H9 (cell line): ENCODE measurements at regions not wholly inside any gene's neighbourhood (a gene's known extent, or its start where the extent isn't known, plus 50 kb on each side); places are given as distances from the start of the nearest gene placed in this dataset.

ENCODE experiments used
- DNase-seq: peaks from one replicate; pipeline ENCODE4 v3.0.0-alpha.2; 2017
- H2AFZ ChIP-seq: one replicate; pipeline ENCODE4 v1.6.1; 2013; ENCODE audit warnings: mild to moderate bottlenecking, low read length, control low read depth, moderate library complexity
- H2AK5ac ChIP-seq: 2 replicates; pipeline ENCODE4 v1.6.1; 2013; ENCODE audit warnings: low read length, control low read depth, mixed read lengths; ENCODE audit not compliant: insufficient read length
- H2BK120ac ChIP-seq: one replicate; pipeline ENCODE4 v1.6.1; 2013; ENCODE audit warnings: low read depth, mild to moderate bottlenecking, low read length, control low read depth, inconsistent platforms; ENCODE audit not compliant: poor library complexity, severe bottlenecking
- H2BK12ac ChIP-seq: 2 replicates; pipeline ENCODE4 v1.6.1; 2013; ENCODE audit warnings: low read length, control low read depth, mixed read lengths, low read depth; ENCODE audit not compliant: insufficient read length
- H2BK15ac ChIP-seq: 2 replicates; pipeline ENCODE4 v1.6.1; 2013; ENCODE audit warnings: low read depth, low read length, control low read depth
- H2BK20ac ChIP-seq: one replicate; pipeline ENCODE4 v1.6.1; 2013; ENCODE audit warnings: low read depth, mild to moderate bottlenecking, low read length, control low read depth, inconsistent platforms; ENCODE audit not compliant: poor library complexity, severe bottlenecking
- H2BK5ac ChIP-seq: 2 replicates; pipeline ENCODE4 v1.6.1; 2013; ENCODE audit warnings: low read length, control low read depth, mixed read lengths; ENCODE audit not compliant: insufficient read length
- H3K14ac ChIP-seq: 2 replicates; pipeline ENCODE4 v1.6.1; 2013; ENCODE audit warnings: low read length, control low read depth; ENCODE audit not compliant: insufficient read depth
- H3K18ac ChIP-seq: 2 replicates; pipeline ENCODE4 v1.6.1; 2013; ENCODE audit warnings: low read depth, mild to moderate bottlenecking, mixed read lengths, low read length, control low read depth; ENCODE audit not compliant: insufficient read length
- H3K23ac ChIP-seq: 2 replicates; pipeline ENCODE4 v1.6.1; 2013; ENCODE audit warnings: low read length, control low read depth, mixed read lengths, low read depth; ENCODE audit not compliant: insufficient read length
- H3K23me2 ChIP-seq: 2 replicates; pipeline ENCODE4 v1.6.1; 2013; ENCODE audit warnings: low read depth, mild to moderate bottlenecking, mixed read lengths, low read length, control low read depth; ENCODE audit not compliant: insufficient read length, poor library complexity, severe bottlenecking
- H3K27ac ChIP-seq: 2 replicates; pipeline ENCODE4 v1.5.1; 2013; ENCODE audit warnings: low read length, control low read depth, mixed read lengths, low read depth; ENCODE audit not compliant: insufficient read length
- H3K27me3 ChIP-seq: 2 replicates; pipeline ENCODE4 v1.6.1; 2013; ENCODE audit warnings: low read length, control low read depth, inconsistent platforms; ENCODE audit not compliant: insufficient read depth
- H3K4ac ChIP-seq: 2 replicates; pipeline ENCODE4 v1.6.1; 2013; ENCODE audit warnings: low read depth, mild to moderate bottlenecking, control low read depth, inconsistent platforms, low read length, moderate library complexity
- H3K4me1 ChIP-seq: 2 replicates; pipeline ENCODE4 v1.6.1; 2013; ENCODE audit warnings: low read length, control low read depth, inconsistent platforms; ENCODE audit not compliant: insufficient read depth
- H3K4me2 ChIP-seq: 2 replicates; pipeline ENCODE4 v1.6.1; 2013; ENCODE audit warnings: low read length, control low read depth, mixed read lengths; ENCODE audit not compliant: insufficient read length, insufficient read depth
- H3K56ac ChIP-seq: 2 replicates; pipeline ENCODE4 v1.6.1; 2013; ENCODE audit warnings: low read depth, mild to moderate bottlenecking, mixed read lengths, low read length, control low read depth; ENCODE audit not compliant: insufficient read length
- H3K79me1 ChIP-seq: 2 replicates; pipeline ENCODE4 v1.6.1; 2013; ENCODE audit warnings: low read depth, mild to moderate bottlenecking, moderate library complexity, low read length, control low read depth, inconsistent platforms; ENCODE audit not compliant: insufficient read depth, poor library complexity, severe bottlenecking
- H3K79me2 ChIP-seq: 2 replicates; pipeline ENCODE4 v1.6.1; 2013; ENCODE audit warnings: low read length, control low read depth, inconsistent platforms; ENCODE audit not compliant: insufficient read depth
- H3K9ac ChIP-seq: 2 replicates; pipeline ENCODE4 v1.6.1; 2013; ENCODE audit warnings: low read length, control low read depth, mixed read lengths; ENCODE audit not compliant: insufficient read length; ENCODE audit errors: extremely low read depth
- H3K9me3 ChIP-seq: one replicate; pipeline ENCODE4 v1.6.1; 2013; ENCODE audit warnings: low read depth, low read length, inconsistent platforms; ENCODE audit not compliant: control insufficient read depth
- H3T11ph ChIP-seq: one replicate; pipeline ENCODE4 v1.6.1; 2013; ENCODE audit warnings: mild to moderate bottlenecking, low read length, control low read depth, inconsistent platforms
- H4K20me1 ChIP-seq: one replicate; pipeline ENCODE4 v1.6.1; 2013; ENCODE audit not compliant: control insufficient read depth, insufficient read length, insufficient read depth
- H4K5ac ChIP-seq: 2 replicates; pipeline ENCODE4 v1.6.1; 2013; ENCODE audit warnings: low read depth, mild to moderate bottlenecking, mixed read lengths, low read length, control low read depth; ENCODE audit not compliant: insufficient read length
- H4K8ac ChIP-seq: replicated peaks from 2 replicates; pipeline ENCODE4 v1.6.1; 2013; ENCODE audit warnings: low read length, control low read depth, mixed read lengths, low read depth; ENCODE audit not compliant: insufficient read length
- H4K91ac ChIP-seq: 2 replicates; pipeline ENCODE4 v1.6.1; 2013; ENCODE audit warnings: low read depth, mild to moderate bottlenecking, moderate library complexity, mixed read lengths, low read length, control low read depth; ENCODE audit not compliant: insufficient read length
- H3K27ac Mint-ChIP-seq, 3 experiments: 2 replicates in 2 of 3; 3 replicates in 1 of 3; pipeline ENCODE4 v1.8.0; 2020 to 2021; ENCODE audit warnings: mixed read lengths in 3 of 3, mild to moderate bottlenecking in 1 of 3, moderate library complexity in 1 of 3
- H3K27me3 Mint-ChIP-seq: 2 replicates; pipeline ENCODE4 v1.8.0; 2021; ENCODE audit warnings: low read depth, mild to moderate bottlenecking, moderate library complexity, mixed read lengths
- H3K36me3 Mint-ChIP-seq, 3 experiments: 2 replicates in 2 of 3; 3 replicates in 1 of 3; pipeline ENCODE4 v1.8.0; 2020 to 2021; ENCODE audit warnings: low read depth in 3 of 3, mixed read lengths in 3 of 3; ENCODE audit not compliant: insufficient read depth in 1 of 3
- H3K4me1 Mint-ChIP-seq, 2 experiments: 2 replicates each; pipeline ENCODE4 v1.8.0; 2020; ENCODE audit warnings: mixed read lengths in 2 of 2
- H3K4me3 Mint-ChIP-seq, 2 experiments: 2 replicates in 1 of 2; 3 replicates in 1 of 2; pipeline ENCODE4 v1.8.0; 2020 to 2021; ENCODE audit warnings: mild to moderate bottlenecking in 2 of 2, mixed read lengths in 2 of 2, moderate library complexity in 1 of 2
- H3K9me3 Mint-ChIP-seq, 2 experiments: 2 replicates in 1 of 2; 3 replicates in 1 of 2; pipeline ENCODE4 v1.8.0; 2020; ENCODE audit warnings: mild to moderate bottlenecking in 2 of 2, mixed read lengths in 2 of 2, moderate library complexity in 1 of 2
- CTCF ChIP-seq: fragments of 200-600 bp; sonication (generic); conservative IDR thresholded peaks from 3 replicates; pipeline ENCODE4 v1.8.0; 2021; ENCODE audit warnings: antibody characterized with exemption, mild to moderate bottlenecking

- Histone ChIP-seq H3K79me1 (no peaks in the 10 kb centered on the region), H3K79me2 (no peaks in the 10 kb centered on the region), H2BK120ac (no peak overlapping the region), H4K5ac (no peak overlapping the region), H3K18ac (no peak overlapping the region), H2BK20ac (no peak overlapping the region), H3K23ac (no peak overlapping the region), H4K91ac (no peak overlapping the region), H2AFZ (no peak overlapping the region), H2BK12ac (no peak overlapping the region), H3K4me1 (no peaks in the 10 kb centered on the region), H3K9ac (no peak overlapping the region), H4K20me1 (no peaks in the 10 kb centered on the region), H3K23me2 (no peaks in the 10 kb centered on the region), H3K27ac (no peak overlapping the region), H4K8ac (no peak overlapping the region), H3K4me2 (no peak overlapping the region), H3T11ph (no peak overlapping the region), H3K4ac (no peak overlapping the region), H3K9me3 (no peaks in the 10 kb centered on the region), H2BK15ac (no peak overlapping the region), H3K14ac (no peak overlapping the region), H3K56ac (no peak overlapping the region), H3K27me3 (no peaks in the 10 kb centered on the region), H2AK5ac (no peak overlapping the region), H2BK5ac (no peak overlapping the region)
- Mint-ChIP-seq H3K4me1 (no peaks in the 10 kb centered on the region), H3K27me3 (no peaks in the 10 kb centered on the region), H3K27ac (no peak overlapping the region), H3K36me3 (no peaks in the 10 kb centered on the region), H3K4me3 (no peak overlapping the region), H3K9me3 (no peaks in the 10 kb centered on the region)
- TF ChIP-seq CTCF = no peak
- DNase-seq = no peak
Measured at GRCh38 chr12:81957631-81958030, 198.5 kb upstream of the PPFIA2 start.
